HCT116 (cell line): ENCODE measurements at regions not wholly inside any gene's neighbourhood (a gene's known extent, or its start where the extent isn't known, plus 50 kb on each side); places are given as distances from the start of the nearest gene placed in this dataset.

Experiments
- CTCF ChIP-seq, 3 experiments: fragments of 200-600 bp in 1 of 3; sonication (generic) in 1 of 3; IDR thresholded peaks in 2 of 3; conservative IDR thresholded peaks in 1 of 3; 2 replicates each; pipeline ENCODE4 v1.5.1; 2012 to 2017; ENCODE audit warnings: low read depth in 2 of 3, low read length in 2 of 3, antibody characterized with exemption in 1 of 3, borderline replicate concordance in 1 of 3, control low read depth in 1 of 3, mild to moderate bottlenecking in 1 of 3, mixed read lengths in 1 of 3, mixed run types in 1 of 3, moderate library complexity in 1 of 3; ENCODE audit not compliant: insufficient read depth in 1 of 3
- FOSL1 ChIP-seq: IDR thresholded peaks from 2 replicates; pipeline ENCODE4 v1.6.1; 2012; ENCODE audit warnings: low read depth
- POLR2A ChIP-seq: IDR thresholded peaks from 2 replicates; pipeline ENCODE4 v1.7.0; 2011; ENCODE audit warnings: borderline replicate concordance; ENCODE audit not compliant: insufficient read depth, insufficient read length; ENCODE audit errors: extremely low read depth
- POLR2AphosphoS5 ChIP-seq: IDR thresholded peaks from 2 replicates; pipeline ENCODE4 v1.6.1; 2011; ENCODE audit warnings: mild to moderate bottlenecking, low read depth, low read length, moderate library complexity
- REST ChIP-seq: IDR thresholded peaks from 2 replicates; pipeline ENCODE4 v1.6.1; 2012; ENCODE audit warnings: low read depth

- TF ChIP-seq CTCF (IDR thresholded peaks at IDR 0.05 in 2 of 3, conservative IDR thresholded peaks at IDR 0.05 in 1 of 3; ENCODE audit: borderline replicate concordance in 1 of 3, insufficient read depth in 1 of 3, low read depth in 2 of 3, low read length in 2 of 3) (no peak), FOSL1 (no peak), POLR2AphosphoS5 (no peak), POLR2A (no peak), REST (no peak)
Observed at GRCh38 chr1:55402142-55402541, 187.0 kb upstream of the USP24 start.
